ENCODE measurements at regions not wholly inside any gene's neighbourhood (a gene's known extent, or its start where the extent isn't known, plus 50 kb on each side); places are given as distances from the start of the nearest gene placed in this dataset.

DNA sequence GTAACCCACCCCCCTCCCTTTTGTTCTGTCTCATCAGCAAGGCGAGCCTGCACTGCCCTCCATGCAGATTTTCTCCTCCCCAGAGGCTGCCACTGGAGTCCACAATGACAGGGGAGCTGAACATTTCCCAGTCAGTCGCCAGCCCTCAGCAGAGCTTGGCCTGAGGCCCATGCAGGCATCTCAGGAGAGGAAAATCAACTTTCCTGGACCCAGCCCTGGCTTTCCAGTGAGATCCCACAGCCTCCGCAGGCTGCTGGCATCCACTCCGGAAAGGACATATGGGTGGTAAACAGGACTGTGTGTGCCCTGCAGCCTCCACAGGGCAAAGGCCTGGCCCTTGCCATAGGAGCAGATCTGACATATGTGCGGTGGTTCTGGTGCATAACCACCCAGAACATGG is 253.8 kb downstream of the TNS1 start:
- no peak for DNase-seq

GRCh38 chr2:217746808-217747207 is 256.0 kb downstream of the TNS1 start:
- DNase-seq, result no peak

- DNase-seq, result no peak
Measured at GRCh38 chr2:217743966-217744761, 258.6 kb downstream of the TNS1 start.

DNA sequence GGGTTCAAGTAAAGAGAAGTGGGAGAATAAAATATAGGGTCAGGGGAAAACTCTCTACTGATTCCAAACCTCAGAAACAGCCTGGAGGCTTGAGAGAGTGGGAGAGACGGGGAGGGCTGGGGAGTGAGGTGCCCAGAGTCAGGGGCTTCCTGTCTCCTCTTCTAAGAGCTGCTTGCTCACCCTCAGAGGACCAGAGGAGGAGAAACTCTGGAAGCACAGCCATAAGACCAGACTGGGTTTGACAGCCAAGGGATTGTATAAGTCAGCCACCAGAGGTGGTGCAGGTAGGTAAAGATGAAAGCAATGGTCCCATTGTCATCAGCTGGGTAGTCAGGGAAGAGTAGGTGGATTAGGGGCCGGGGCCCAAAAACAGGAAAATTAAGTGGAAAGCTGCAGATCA is 259.4 kb downstream of the TNS1 start:
- no peak for DNase-seq

DNA sequence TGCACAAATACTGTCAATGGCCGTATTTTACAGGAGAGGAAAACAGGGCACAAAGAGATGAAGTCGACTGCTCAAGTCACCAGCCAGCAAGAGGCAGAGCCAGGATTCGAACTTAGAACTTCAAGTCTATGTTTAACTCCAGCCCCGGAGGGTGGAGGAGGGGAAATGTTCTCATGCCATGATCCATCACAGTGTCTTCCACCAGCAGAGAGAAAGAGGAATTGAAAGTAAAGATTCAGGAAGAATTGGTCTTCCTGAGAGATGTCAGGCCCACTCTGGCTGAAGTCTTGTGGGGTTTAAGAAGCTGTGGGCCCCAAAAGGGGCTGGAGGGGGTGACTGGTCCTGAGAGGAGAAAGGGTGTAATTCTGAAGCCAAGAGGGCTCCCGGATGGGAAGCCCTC is 260.0 kb downstream of the TNS1 start:
- DNase-seq, result no peak

DNA sequence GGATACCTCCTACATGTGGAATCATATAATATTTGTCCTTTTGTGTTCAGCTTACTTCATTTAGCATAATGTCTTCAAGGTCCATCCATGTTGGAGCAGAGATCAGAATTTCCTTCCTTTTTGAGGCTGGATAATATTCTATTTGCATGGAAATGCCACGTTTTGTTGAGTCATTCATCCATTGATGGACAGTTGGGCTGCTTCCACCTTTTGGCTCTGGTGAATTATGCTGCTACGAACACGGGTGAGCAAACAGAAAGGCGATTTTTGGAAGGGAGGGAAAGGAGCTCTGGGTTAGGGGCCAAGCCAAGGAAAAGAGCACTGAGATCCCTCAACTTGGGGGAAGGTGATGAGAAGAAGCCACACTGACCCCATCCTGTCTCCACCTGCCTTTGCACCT is 260.5 kb downstream of the TNS1 start:
- no peak for DNase-seq

DNA sequence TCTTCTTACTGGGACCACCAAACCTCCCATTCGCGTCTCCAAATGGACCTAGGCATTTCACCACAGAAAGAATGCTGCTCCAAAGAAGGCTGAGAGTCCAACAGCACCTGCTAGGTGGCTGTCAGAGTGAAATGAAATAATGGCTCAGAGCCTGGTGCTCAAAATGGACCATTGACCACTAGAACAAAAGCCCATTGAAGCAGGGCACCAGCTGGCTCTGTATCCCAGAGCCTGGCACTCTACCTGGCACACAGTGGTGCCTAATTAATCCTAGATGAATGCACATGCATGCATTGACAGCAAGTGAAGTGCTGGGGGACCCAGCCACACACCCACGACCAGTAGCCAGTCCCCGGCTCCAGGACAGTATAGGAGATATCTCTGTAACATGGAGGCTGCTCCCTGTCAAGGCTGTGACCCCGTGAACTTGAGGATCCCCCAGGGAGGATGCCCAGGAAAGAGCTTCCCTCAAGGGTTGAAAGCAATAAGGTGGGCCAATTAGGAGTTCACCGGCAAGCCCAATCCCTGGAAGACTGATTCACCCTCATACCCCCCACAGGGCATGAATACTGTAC is 261.3 kb downstream of the TNS1 start:
- no peak for DNase-seq

- DNase-seq, result no peak
Measured at GRCh38 chr2:217740756-217741155, 262.0 kb downstream of the TNS1 start.

DNA sequence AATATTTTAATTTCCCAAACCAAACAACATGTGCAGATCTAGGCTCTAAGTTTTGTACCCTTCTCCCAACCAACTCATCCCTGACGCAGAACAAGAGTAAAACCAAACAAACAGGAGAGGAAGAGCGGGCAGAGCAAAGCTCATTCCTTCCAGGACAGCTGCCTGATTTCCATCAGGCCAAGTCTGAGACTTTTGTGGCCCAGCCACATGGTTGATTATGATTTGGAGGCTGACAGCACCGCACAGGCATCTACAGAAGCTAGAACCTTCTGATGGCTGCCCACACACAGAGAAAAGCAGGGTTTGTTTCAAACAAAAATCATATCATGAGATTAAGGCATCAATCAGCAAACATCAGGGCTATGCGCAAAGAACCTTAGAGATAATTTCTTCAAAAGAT is 262.6 kb downstream of the TNS1 start:
- DNase-seq, result no peak

DNA sequence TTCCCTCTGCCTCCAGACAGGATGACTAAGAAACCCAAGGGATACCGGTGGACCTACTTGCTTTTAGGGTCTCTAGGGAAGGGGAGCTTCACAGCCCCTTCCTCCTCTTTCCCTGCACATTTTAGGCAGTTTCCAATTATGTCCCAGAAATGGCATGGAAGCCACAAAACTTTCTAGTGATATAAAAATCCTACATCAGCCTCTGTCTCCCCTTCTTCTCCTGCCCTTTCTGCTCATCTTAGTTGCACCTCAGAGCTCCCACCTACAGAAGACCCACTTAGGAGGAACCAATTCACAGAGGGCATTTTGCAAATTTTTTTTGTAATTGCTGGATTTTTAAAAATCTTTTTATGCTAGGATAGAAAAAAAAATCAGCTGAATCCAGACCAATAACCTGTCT is 263.1 kb downstream of the TNS1 start:
- no peak for DNase-seq

- no peak for DNase-seq
Measured at GRCh38 chr2:217738061-217738460, 264.7 kb downstream of the TNS1 start.

DNA sequence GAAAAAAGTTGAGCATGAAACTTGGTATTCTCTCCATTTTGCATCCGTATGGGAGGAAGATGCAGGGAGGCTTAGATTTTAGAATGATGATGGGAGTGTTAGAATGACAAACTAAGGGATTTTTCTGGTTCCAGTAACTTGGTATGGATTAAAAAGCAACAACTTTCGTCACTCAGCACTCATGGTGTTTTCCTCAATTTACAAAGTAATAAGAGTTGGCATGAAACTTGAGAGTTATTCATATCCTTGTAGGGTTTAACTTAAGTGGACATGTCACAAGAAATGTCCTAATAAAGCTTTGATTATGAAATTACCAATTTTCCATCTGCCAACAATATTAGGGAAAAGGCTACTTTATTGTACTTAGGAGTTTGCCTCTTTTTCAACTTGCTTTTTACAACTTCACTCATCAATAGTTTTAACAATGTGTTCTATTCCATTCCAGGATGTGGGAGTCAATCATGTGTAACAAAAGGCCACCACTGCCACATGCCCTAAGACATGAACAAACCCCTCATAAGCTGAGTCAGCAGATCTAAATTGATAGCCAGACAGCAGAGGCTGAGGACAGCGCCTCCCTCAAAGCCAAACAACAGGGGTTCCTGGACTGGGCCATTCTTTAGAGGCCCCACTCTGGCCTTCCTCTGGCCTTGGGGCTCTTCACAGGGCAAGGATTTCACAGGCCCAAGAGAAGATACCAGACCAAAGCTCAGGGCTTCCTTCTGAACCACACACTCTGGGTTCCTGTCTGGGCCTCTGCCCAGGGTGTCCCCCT is 265.8 kb downstream of the TNS1 start:
- DNase-seq, result no peak

- DNase-seq, result no peak
Measured at GRCh38 chr2:217735899-217736298, 266.9 kb downstream of the TNS1 start.

DNA sequence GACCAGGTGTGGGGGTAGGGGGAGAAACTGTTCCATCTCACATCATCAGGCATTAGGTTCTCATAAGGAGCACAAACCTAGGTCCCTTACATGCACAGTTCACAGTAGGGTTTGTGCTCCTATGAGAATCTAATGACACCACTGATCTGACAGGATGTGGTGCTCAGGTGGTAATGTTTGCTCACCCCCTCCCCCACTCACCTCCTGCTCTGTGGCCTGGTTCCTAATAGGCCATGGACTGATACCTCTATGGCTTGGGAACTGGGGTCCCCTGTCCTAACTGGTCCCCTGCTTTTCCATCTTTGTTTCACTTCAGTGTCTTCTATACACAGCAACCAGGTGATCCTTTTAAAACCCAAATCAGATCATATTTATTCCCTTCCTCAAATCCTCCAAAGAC is 267.8 kb downstream of the TNS1 start:
- no peak for DNase-seq

DNA sequence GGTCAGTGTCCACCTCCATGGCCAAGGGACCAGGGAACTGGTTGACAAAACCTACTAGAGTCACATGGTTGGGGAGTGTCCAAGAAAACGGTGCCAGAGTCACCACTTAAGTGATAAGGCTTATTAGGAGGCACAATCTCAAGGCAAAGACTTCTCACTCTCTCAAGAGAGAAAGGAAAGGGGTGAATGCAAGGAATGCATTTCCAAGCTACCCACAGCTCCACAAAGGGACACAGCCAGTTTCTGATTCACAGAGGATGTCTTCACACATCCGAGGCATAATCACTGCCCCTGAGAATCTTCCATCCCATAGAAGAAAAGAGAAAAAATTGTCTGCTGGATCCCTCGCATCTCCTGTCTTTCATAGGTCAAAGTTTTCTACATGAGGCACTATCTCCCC is 269.3 kb downstream of the TNS1 start:
- DNase-seq, result no peak

- no peak for DNase-seq
Measured at GRCh38 chr2:217732992-217733391, 269.8 kb downstream of the TNS1 start.

DNA sequence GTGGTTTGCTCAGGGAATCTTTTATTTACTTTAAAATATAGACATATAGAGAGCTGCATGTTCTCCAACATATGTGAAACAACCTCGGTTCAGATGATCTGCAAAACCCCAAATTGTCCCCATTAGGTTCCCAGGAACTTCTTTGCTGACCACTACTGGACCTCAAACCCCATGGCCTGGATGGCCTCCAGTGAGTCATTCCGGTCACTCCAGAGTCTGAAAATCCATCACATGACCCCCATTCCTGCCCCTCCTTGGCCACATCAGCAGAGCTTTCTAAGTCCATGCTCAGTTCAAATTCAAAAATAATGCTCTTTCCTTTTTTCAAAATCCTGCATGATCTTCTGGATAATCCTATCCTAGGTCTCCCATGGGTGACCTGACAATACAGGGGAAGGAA is 271.0 kb downstream of the TNS1 start:
- no peak for DNase-seq

GRCh38 chr2:217729421-217730053 is 273.3 kb downstream of the TNS1 start:
- no peak for DNase-seq

DNA sequence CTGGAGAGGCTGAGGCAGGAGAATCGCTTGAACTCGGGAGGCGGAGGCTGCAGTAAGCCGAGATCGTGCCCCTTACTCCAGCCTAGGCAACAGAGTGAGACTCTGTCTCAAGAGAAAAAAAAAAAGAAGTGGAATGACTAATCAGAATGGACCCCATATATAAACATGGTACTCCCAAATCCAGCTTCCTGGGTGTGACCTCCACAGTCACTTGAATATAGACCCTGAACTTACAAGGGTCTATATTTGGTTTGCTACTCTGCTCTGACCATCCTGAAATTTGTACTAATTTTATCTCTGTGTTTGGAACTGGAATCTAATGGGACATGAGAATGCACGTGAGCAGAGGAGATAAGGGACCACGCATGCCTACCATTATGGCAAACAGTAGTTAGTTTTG is 275.0 kb downstream of the TNS1 start:
- no peak for DNase-seq

- DNase-seq, result no peak
Measured at GRCh38 chr2:217725409-217725808, 277.4 kb downstream of the TNS1 start.

GRCh38 chr2:217724471-217724870 is 278.3 kb downstream of the TNS1 start:
- no peak for DNase-seq

GRCh38 chr2:217723981-217724380 is 278.8 kb downstream of the TNS1 start:
- no peak for DNase-seq

DNA sequence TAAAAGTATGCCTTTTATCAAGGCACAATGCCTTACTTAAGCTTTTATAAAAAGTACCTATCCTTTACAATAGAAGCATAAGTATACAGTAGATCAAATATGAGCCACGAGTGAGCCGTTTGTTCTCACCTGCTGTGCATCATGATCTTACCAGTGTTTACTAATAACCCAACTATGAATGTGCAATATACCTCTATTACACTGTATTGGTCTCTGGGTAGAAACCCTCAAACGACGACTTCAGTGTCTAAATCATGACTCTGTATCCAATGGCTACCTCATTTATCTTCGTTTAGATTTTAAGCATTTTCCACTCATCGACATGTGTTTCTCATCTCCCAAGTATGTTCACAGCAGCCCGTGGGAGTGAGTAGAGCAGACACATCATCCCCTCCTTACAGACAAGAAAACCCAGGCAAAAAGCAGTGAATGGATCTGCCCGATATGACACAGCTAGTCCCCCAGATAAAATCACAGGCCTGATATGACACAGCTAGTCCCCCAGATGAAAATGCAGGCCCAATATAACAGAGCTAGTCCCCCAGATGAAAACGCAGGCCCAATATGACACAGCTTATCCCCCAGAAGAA is 279.8 kb downstream of the TNS1 start:
- DNase-seq, result no peak
